ENCODE measurements at regions not wholly inside any gene's neighbourhood (a gene's known extent, or its start where the extent isn't known, plus 50 kb on each side); places are given as distances from the start of the nearest gene placed in this dataset.

GRCh38 chr7:119392-120163 lies 72.8 kb upstream of the FAM20C start:
- intact Hi-C loops (cut with DNase I) = no loop called here
- Histone ChIP-seq H3K27ac (no peak overlapping the region), H3K36me3 (no peaks in the 10 kb centered on the region), H3K27me3 (no peaks in the 10 kb centered on the region), H3K4me1 (no peaks in the 10 kb centered on the region), H3K4me3 (no peak overlapping the region), H3K9me3 (no peaks in the 10 kb centered on the region)
- no peak for DNase-seq (ENCODE audit: low spot score in 2 of 2)
- TF ChIP-seq CTCF (IDR thresholded peaks at IDR 0.05) = no peak

- no peak overlapping the region for H3K4me3 ChIP-seq
- TF ChIP-seq CTCF (IDR thresholded peaks at IDR 0.05) = no peak
- H3K9me3 ChIP-seq = no peaks in the 10 kb centered on the region
- DNase-seq (ENCODE audit: low spot score in 2 of 2) = no peak
- no peaks in the 10 kb centered on the region for H3K27me3 ChIP-seq
- intact Hi-C loops (cut with DNase I) = no loop called here
- H3K36me3 ChIP-seq = no peaks in the 10 kb centered on the region
- H3K4me1 ChIP-seq = no peaks in the 10 kb centered on the region
- no peak overlapping the region for H3K27ac ChIP-seq
Measured at GRCh38 chr7:120164-120991, 72.0 kb upstream of the FAM20C start.

- Histone ChIP-seq H3K4me1 (no peaks in the 10 kb centered on the region), H3K36me3 (no peaks in the 10 kb centered on the region), H3K27me3 (no peaks in the 10 kb centered on the region), H3K4me3 (no peak overlapping the region), H3K9me3 (no peaks in the 10 kb centered on the region), H3K27ac (no peak overlapping the region)
- TF ChIP-seq CTCF (IDR thresholded peaks at IDR 0.05) = no peak
- intact Hi-C loops (cut with DNase I) = no loop called here
- DNase-seq (ENCODE audit: low spot score in 2 of 2) = no peak
Measured at GRCh38 chr7:121002-121785, 71.2 kb upstream of the FAM20C start.

GRCh38 chr7:123237-123636 lies 69.1 kb upstream of the FAM20C start:
- H3K27me3 ChIP-seq = no peaks in the 10 kb centered on the region
- no peak for DNase-seq (ENCODE audit: low spot score in 2 of 2)
- intact Hi-C loops (cut with DNase I) = no loop called here
- no peak overlapping the region for H3K4me3 ChIP-seq
- H3K36me3 ChIP-seq = no peaks in the 10 kb centered on the region
- no peak overlapping the region for H3K27ac ChIP-seq
- no peaks in the 10 kb centered on the region for H3K9me3 ChIP-seq
- no peaks in the 10 kb centered on the region for H3K4me1 ChIP-seq
- no peak for TF ChIP-seq CTCF (IDR thresholded peaks at IDR 0.05)

- no peak for TF ChIP-seq CTCF (IDR thresholded peaks at IDR 0.05)
- peaks cover 0 to 3% of the 10 kb centered on the region in 2 donors for H3K4me1 ChIP-seq
- DNase-seq (ENCODE audit: low spot score in 2 of 2) = no peak
- intact Hi-C loops (cut with DNase I) = no loop called here
- no peaks in the 10 kb centered on the region for H3K36me3 ChIP-seq
- no peaks in the 10 kb centered on the region for H3K27me3 ChIP-seq
- no peak overlapping the region for H3K27ac ChIP-seq
- no peak overlapping the region for H3K4me3 ChIP-seq
- H3K9me3 ChIP-seq = no peaks in the 10 kb centered on the region
Measured at GRCh38 chr7:124130-124949, 68.0 kb upstream of the FAM20C start.
